HepG2 (cell line): ENCODE measurements at regions not wholly inside any gene's neighbourhood (a gene's known extent, or its start where the extent isn't known, plus 50 kb on each side); places are given as distances from the start of the nearest gene placed in this dataset.

ENCODE experiments used
- EP300 ChIP-seq, 3 experiments: sonication (generic) in 1 of 3; formaldehyde crosslinking in 1 of 3; IDR thresholded peaks; 2 replicates each; pipeline versions ENCODE4 v1.5.1 to v1.6.1; 2011 to 2020; ENCODE audit warnings: low read depth in 2 of 3, low read length in 2 of 3, borderline replicate concordance in 1 of 3, improper control_type of control experiment in 1 of 3, mild to moderate bottlenecking in 1 of 3, missing genetic modification reagents in 1 of 3, moderate library complexity in 1 of 3
- SMAD3 ChIP-seq: sonication (generic); formaldehyde crosslinking; IDR thresholded peaks from 2 replicates; pipeline ENCODE4 v1.4.0; 2020; ENCODE audit warnings: missing genetic modification reagents
- ZNF768 ChIP-seq: sonication (generic); formaldehyde crosslinking; IDR thresholded peaks from 2 replicates; pipeline ENCODE4 v1.4.0; 2020; ENCODE audit warnings: missing genetic modification reagents
- TF ChIP-seq, protein P1 (sequence below): sonication (generic); formaldehyde crosslinking; IDR thresholded peaks from 2 replicates; pipeline ENCODE4 v1.4.0; 2020; ENCODE audit warnings: missing genetic modification reagents

DNA sequence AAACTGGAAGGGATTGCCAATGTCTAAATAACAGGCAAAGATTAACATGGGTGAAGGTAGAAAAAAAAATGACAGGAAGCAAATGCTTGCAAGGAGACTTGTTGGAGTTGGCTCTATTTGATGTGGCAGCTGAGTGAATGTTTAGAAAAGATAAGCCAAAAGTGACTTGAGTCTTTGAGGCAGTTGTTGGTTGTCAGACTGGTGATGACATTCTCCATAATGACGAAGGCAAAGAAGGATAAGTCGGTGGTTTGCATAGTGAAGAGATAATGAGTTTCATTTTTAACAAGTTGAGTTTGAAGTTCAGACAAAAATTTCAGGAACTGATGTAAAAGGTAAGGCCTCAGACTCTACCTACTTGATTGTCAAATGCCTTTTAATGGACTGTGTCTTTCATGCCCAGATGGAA lies 704.1 kb upstream of the SGO1 start:
- no peak for TF ChIP-seq ZNF768 (CRISPR knock-in tag)
- TF ChIP-seq EP300 (IDR thresholded peaks at IDR 0.05; ENCODE audit: low read depth in 2 of 2, low read length in 2 of 2), result no peak
- no peak for TF ChIP-seq EP300 (CRISPR knock-in tag; IDR thresholded peaks at IDR 0.05; ENCODE audit: borderline replicate concordance)
- no peak for TF ChIP-seq SMAD3
- TF ChIP-seq, protein P1, sequence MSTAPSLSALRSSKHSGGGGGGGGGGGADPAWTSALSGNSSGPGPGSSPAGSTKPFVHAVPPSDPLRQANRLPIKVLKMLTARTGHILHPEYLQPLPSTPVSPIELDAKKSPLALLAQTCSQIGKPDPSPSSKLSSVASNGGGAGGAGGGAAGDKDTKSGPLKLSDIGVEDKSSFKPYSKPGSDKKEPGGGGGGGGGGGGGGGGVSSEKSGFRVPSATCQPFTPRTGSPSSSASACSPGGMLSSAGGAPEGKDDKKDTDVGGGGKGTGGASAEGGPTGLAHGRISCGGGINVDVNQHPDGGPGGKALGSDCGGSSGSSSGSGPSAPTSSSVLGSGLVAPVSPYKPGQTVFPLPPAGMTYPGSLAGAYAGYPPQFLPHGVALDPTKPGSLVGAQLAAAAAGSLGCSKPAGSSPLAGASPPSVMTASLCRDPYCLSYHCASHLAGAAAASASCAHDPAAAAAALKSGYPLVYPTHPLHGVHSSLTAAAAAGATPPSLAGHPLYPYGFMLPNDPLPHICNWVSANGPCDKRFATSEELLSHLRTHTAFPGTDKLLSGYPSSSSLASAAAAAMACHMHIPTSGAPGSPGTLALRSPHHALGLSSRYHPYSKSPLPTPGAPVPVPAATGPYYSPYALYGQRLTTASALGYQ (CRISPR knock-in tag), result no peak
